ENCODE measurements at regions not wholly inside any gene's neighbourhood (a gene's known extent, or its start where the extent isn't known, plus 50 kb on each side); places are given as distances from the start of the nearest gene placed in this dataset.

GRCh38 chr20:60794674-60795073, 457.4 kb upstream of the CDH4 start:
- DNase-seq (no peak), FAIRE-seq (no peak)
- Histone ChIP-seq H3K27me3 (ENCODE audit: control insufficient read depth, insufficient read depth, low read length) (no peaks in the 10 kb centered on the region), H3K4me1 (ENCODE audit: control insufficient read depth in 2 of 3, insufficient read depth in 2 of 3, low read depth in 1 of 3, low read length in 3 of 3) (no peaks in the 10 kb centered on the region), H3K9me3 (ENCODE audit: control insufficient read depth in 2 of 3, insufficient read depth in 1 of 3, low read length in 3 of 3) (no peaks in the 10 kb centered on the region), H3K27ac (ENCODE audit: low read depth in 2 of 2, low read length in 2 of 2) (no peak overlapping the region), H3K9ac (ENCODE audit: low read length in 3 of 3) (no peak overlapping the region), H3K36me3 (ENCODE audit: control insufficient read depth in 2 of 3, insufficient read depth in 3 of 3, low read length in 3 of 3) (no peaks in the 10 kb centered on the region), H3K4me3 (ENCODE audit: low read length in 3 of 3) (no peak overlapping the region)
- intact Hi-C loops (cut with DNase I), result no loop called here
- no peak for TF ChIP-seq CTCF (IDR thresholded peaks at IDR 0.05; ENCODE audit: borderline replicate concordance, extremely low read depth, insufficient read depth)

- Histone ChIP-seq H3K4me3 (ENCODE audit: low read length in 3 of 3) (no peak overlapping the region), H3K4me1 (ENCODE audit: control insufficient read depth in 2 of 3, insufficient read depth in 2 of 3, low read depth in 1 of 3, low read length in 3 of 3) (no peaks in the 10 kb centered on the region), H3K27me3 (ENCODE audit: control insufficient read depth, insufficient read depth, low read length) (no peaks in the 10 kb centered on the region), H3K9me3 (ENCODE audit: control insufficient read depth in 2 of 3, insufficient read depth in 1 of 3, low read length in 3 of 3) (peaks cover 0 to 4% (median 0%) of the 10 kb centered on the region in 3 donors), H3K27ac (ENCODE audit: low read depth in 2 of 2, low read length in 2 of 2) (no peak overlapping the region), H3K36me3 (ENCODE audit: control insufficient read depth in 2 of 3, insufficient read depth in 3 of 3, low read length in 3 of 3) (no peaks in the 10 kb centered on the region), H3K9ac (ENCODE audit: low read length in 3 of 3) (no peak overlapping the region)
- intact Hi-C loops (cut with DNase I), result no loop called here
- no peak for FAIRE-seq
- no peak for TF ChIP-seq CTCF (IDR thresholded peaks at IDR 0.05; ENCODE audit: borderline replicate concordance, extremely low read depth, insufficient read depth)
- no peak for DNase-seq
These were observed 456.4 kb upstream of the CDH4 start for GRCh38 chr20:60795651-60796050.

DNA sequence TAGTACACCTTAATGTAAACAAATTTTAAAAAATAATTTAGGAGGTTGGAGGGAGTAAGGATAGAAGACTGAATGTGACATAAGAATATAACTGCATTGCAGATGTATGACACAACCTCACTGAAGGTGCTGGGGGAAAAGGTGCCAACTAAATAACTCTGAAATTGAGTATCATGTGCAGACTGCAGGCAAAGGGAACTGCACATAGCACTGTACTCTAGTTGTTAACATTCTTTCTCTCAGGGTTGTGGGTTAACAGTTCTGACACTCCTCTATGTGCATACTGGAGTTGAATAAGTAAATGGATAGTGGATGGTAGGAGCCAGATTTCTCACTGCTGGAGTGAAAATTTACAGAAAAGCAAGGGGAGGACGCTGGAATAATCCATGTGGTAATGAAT, 451.9 kb upstream of the CDH4 start:
- no peaks in the 10 kb centered on the region for H3K27me3 ChIP-seq (ENCODE audit: control insufficient read depth, insufficient read depth, low read length)
- no peak overlapping the region for H3K9ac ChIP-seq (ENCODE audit: low read length in 3 of 3)
- no peak overlapping the region for H3K4me3 ChIP-seq (ENCODE audit: low read length in 3 of 3)
- H3K4me1 ChIP-seq (ENCODE audit: control insufficient read depth in 2 of 3, insufficient read depth in 2 of 3, low read depth in 1 of 3, low read length in 3 of 3), result no peaks in the 10 kb centered on the region
- intact Hi-C loops (cut with DNase I), result no loop called here
- no peak for TF ChIP-seq CTCF (IDR thresholded peaks at IDR 0.05; ENCODE audit: borderline replicate concordance, extremely low read depth, insufficient read depth)
- H3K36me3 ChIP-seq (ENCODE audit: control insufficient read depth in 2 of 3, insufficient read depth in 3 of 3, low read length in 3 of 3), result no peaks in the 10 kb centered on the region
- peaks cover 0 to 4% (median 0%) of the 10 kb centered on the region in 3 donors for H3K9me3 ChIP-seq (ENCODE audit: control insufficient read depth in 2 of 3, insufficient read depth in 1 of 3, low read length in 3 of 3)
- FAIRE-seq (no peak), DNase-seq (no peak)
- no peak overlapping the region for H3K27ac ChIP-seq (ENCODE audit: low read depth in 2 of 2, low read length in 2 of 2)

DNA sequence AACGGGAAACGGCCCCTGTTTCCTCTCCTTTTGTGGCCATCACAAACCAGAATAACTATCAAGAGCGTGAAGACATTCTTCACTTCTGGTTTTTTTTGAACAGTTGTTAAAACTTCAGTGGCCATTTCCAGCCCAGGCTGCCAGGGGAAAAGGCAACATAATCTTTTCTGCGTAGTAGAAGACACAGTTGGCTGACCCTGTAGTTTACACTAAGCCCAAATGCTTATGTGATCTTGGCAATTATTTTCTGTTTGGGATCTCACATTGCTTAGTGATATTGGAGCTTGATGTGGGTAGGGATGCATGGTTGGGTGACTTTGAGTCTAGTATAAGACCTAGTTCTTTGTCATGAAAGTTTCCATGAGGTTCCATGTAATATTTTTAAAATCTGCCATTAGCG, 449.4 kb upstream of the CDH4 start:
- Histone ChIP-seq H3K9ac (ENCODE audit: low read length in 3 of 3) (no peak overlapping the region), H3K36me3 (ENCODE audit: control insufficient read depth in 2 of 3, insufficient read depth in 3 of 3, low read length in 3 of 3) (no peaks in the 10 kb centered on the region), H3K4me3 (ENCODE audit: low read length in 3 of 3) (no peak overlapping the region), H3K27ac (ENCODE audit: low read depth in 2 of 2, low read length in 2 of 2) (no peak overlapping the region), H3K4me1 (ENCODE audit: control insufficient read depth in 2 of 3, insufficient read depth in 2 of 3, low read depth in 1 of 3, low read length in 3 of 3) (no peaks in the 10 kb centered on the region), H3K9me3 (ENCODE audit: control insufficient read depth in 2 of 3, insufficient read depth in 1 of 3, low read length in 3 of 3) (peaks cover 0 to 4% (median 0%) of the 10 kb centered on the region in 3 donors), H3K27me3 (ENCODE audit: control insufficient read depth, insufficient read depth, low read length) (no peaks in the 10 kb centered on the region)
- FAIRE-seq (no peak), DNase-seq (peak in 3 of 5 donors; percentile 18 to 43 (median 40))
- intact Hi-C loops (cut with DNase I), result no loop called here
- no peak for TF ChIP-seq CTCF (IDR thresholded peaks at IDR 0.05; ENCODE audit: borderline replicate concordance, extremely low read depth, insufficient read depth)

All from kidney (tissue), 13 donors.